Sigmoid colon (tissue), 6 donors: ENCODE measurements at regions not wholly inside any gene's neighbourhood (a gene's known extent, or its start where the extent isn't known, plus 50 kb on each side); places are given as distances from the start of the nearest gene placed in this dataset.

Source experiments
- DNase-seq: peaks from one replicate; pipeline ENCODE4 v3.0.0-alpha.2; 2019
- H3K27ac ChIP-seq, 4 donors: fragments of 200-600 bp; sonication (generic); one replicate each; pipeline ENCODE4 v1.5.1; 2016 to 2019; ENCODE audit warnings: mild to moderate bottlenecking in 1 of 4
- H3K27me3 ChIP-seq, 3 donors: fragments of 200-600 bp; sonication (generic); one replicate each; pipeline ENCODE4 v1.5.1; 2019; ENCODE audit warnings: mild to moderate bottlenecking in 1 of 3
- H3K36me3 ChIP-seq, 4 donors: fragments of 200-600 bp; sonication (generic); one replicate each; pipeline ENCODE4 v1.5.1; 2016 to 2019
- H3K4me1 ChIP-seq, 4 donors: fragments of 200-600 bp; sonication (generic); one replicate each; pipeline ENCODE4 v1.5.1; 2017 to 2019
- H3K4me3 ChIP-seq, 4 donors: fragments of 200-600 bp; sonication (generic); one replicate each; pipeline ENCODE4 v1.5.1; 2017 to 2019; ENCODE audit warnings: mild to moderate bottlenecking in 2 of 4, moderate library complexity in 1 of 4
- H3K9me3 ChIP-seq, 4 donors: fragments of 200-600 bp in 3 of 4; sonication (generic) in 3 of 4; one replicate each; pipeline versions ENCODE4 v1.5.1 to v1.6.1; 2013 to 2019
- EP300 ChIP-seq, 4 donors: sonication (generic); formaldehyde crosslinking; IDR thresholded peaks; one replicate each; pipeline ENCODE4 v1.6.1; 2017; ENCODE audit warnings: antibody characterized with exemption in 4 of 4
- POLR2A ChIP-seq, 2 donors: fragments of 450-650 bp; IDR thresholded peaks; one replicate each; pipeline ENCODE4 v1.6.1; 2016; ENCODE audit warnings: antibody characterized with exemption in 2 of 2, mild to moderate bottlenecking in 2 of 2, moderate library complexity in 2 of 2
- POLR2AphosphoS5 ChIP-seq, 4 donors: sonication (generic); formaldehyde crosslinking; IDR thresholded peaks; one replicate each; pipeline ENCODE4 v1.6.1; 2017; ENCODE audit warnings: antibody characterized with exemption in 4 of 4
- WGBS, 2 donors: extraction: QIAGEN DNeasy Blood & Tissue Kit; methylation state at CpG; one replicate each; pipeline ENCODE4 v1.1.7; 2013; 5-methylcytosine and 5-hydroxymethylcytosine counted together
- intact Hi-C: fragments of 100-400 bp; cut with DNase I; formaldehyde crosslinking; loops from one replicate; pipeline ENCODE4 v1.15.1; 2023
- TF ChIP-seq, protein P1 (sequence below), 4 experiments: fragments of 450-650 bp in 3 of 4; fragments of 200-600 bp in 1 of 4; IDR thresholded peaks; one replicate each; pipeline ENCODE4 v1.5.1; 2016 to 2019; ENCODE audit warnings: antibody characterized with exemption in 4 of 4, mild to moderate bottlenecking in 3 of 4, moderate library complexity in 2 of 4
- donor health status: healthy with polysubstance abuse.
- donor health status: healthy.

DNA sequence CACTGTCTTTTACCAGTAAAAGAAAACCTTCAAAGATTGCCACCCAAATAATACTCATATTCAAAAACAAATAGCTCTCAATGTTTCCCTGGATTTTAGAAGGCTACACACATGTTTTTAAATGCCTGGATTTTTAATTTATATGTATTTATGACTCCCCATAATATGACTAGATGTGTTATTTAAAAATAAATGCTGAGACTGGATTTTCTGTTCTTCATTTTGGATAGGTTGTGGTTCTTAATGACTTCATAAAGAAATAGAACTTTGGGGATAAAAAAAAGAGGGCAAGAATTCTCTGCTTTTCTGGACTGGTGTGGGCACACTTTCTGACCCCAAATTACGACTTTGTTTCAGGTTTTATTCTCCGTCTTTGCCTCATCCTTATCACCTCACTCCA, 62.8 kb upstream of the LEKR1 start:
- no peaks in the 10 kb centered on the region for H3K9me3 ChIP-seq
- H3K4me3 ChIP-seq, result no peak overlapping the region
- DNase-seq, result no peak
- intact Hi-C loops, result loop anchor here (5.0 kb wide), 1 partner anchor 319 kb away; no protein-coding TSS in a partner anchor
- H3K36me3 ChIP-seq, result no peaks in the 10 kb centered on the region
- H3K4me1 ChIP-seq, result peaks cover 0 to 19% (median 15%) of the 10 kb centered on the region in 4 donors
- TF ChIP-seq POLR2AphosphoS5 (IDR thresholded peaks at IDR 0.05) (no peak), EP300 (IDR thresholded peaks at IDR 0.05) (no peak), POLR2A (IDR thresholded peaks at IDR 0.05) (no peak)
- TF ChIP-seq, protein P1, sequence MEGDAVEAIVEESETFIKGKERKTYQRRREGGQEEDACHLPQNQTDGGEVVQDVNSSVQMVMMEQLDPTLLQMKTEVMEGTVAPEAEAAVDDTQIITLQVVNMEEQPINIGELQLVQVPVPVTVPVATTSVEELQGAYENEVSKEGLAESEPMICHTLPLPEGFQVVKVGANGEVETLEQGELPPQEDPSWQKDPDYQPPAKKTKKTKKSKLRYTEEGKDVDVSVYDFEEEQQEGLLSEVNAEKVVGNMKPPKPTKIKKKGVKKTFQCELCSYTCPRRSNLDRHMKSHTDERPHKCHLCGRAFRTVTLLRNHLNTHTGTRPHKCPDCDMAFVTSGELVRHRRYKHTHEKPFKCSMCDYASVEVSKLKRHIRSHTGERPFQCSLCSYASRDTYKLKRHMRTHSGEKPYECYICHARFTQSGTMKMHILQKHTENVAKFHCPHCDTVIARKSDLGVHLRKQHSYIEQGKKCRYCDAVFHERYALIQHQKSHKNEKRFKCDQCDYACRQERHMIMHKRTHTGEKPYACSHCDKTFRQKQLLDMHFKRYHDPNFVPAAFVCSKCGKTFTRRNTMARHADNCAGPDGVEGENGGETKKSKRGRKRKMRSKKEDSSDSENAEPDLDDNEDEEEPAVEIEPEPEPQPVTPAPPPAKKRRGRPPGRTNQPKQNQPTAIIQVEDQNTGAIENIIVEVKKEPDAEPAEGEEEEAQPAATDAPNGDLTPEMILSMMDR (IDR thresholded peaks at IDR 0.05), result no peak
- peak overlapping the region in 2 of 4 donors; percentile 66 to 71 for H3K27ac ChIP-seq
- no peaks in the 10 kb centered on the region for H3K27me3 ChIP-seq
- 83 to 85% methylated on average over 2 of the region's 2 CpGs for WGBS, 2 donors

GRCh38 chr3:156763931-156764720, 62.0 kb upstream of the LEKR1 start:
- H3K9me3 ChIP-seq, result no peaks in the 10 kb centered on the region
- intact Hi-C loops, result loop anchor here (5.0 kb wide), 1 partner anchor 318 kb away; no protein-coding TSS in a partner anchor
- H3K4me3 ChIP-seq, result no peak overlapping the region
- H3K27me3 ChIP-seq, result no peaks in the 10 kb centered on the region
- peaks cover 0 to 19% (median 15%) of the 10 kb centered on the region in 4 donors for H3K4me1 ChIP-seq
- TF ChIP-seq, protein P1 (IDR thresholded peaks at IDR 0.05), result no peak
- TF ChIP-seq POLR2A (IDR thresholded peaks at IDR 0.05) (no peak), EP300 (IDR thresholded peaks at IDR 0.05) (no peak), POLR2AphosphoS5 (IDR thresholded peaks at IDR 0.05) (no peak)
- H3K36me3 ChIP-seq, result no peaks in the 10 kb centered on the region
- WGBS, 2 donors, result 87 to 90% methylated on average over 12 of the region's 12 CpGs
- DNase-seq, result no peak
- no peak overlapping the region for H3K27ac ChIP-seq

- DNase-seq, result no peak
- intact Hi-C loops, result loop anchor here (5.0 kb wide), 1 partner anchor 318 kb away; no protein-coding TSS in a partner anchor
- H3K27me3 ChIP-seq, result no peaks in the 10 kb centered on the region
- H3K27ac ChIP-seq, result no peak overlapping the region
- no peaks in the 10 kb centered on the region for H3K36me3 ChIP-seq
- peaks cover 0 to 23% (median 15%) of the 10 kb centered on the region in 4 donors for H3K4me1 ChIP-seq
- 82 to 87% methylated on average over 1 of the region's 1 CpG for WGBS, 2 donors
- H3K9me3 ChIP-seq, result no peaks in the 10 kb centered on the region
- TF ChIP-seq POLR2A (IDR thresholded peaks at IDR 0.05), result no peak
- TF ChIP-seq POLR2AphosphoS5 (IDR thresholded peaks at IDR 0.05), result no peak
- TF ChIP-seq, protein P1 (IDR thresholded peaks at IDR 0.05), result no peak
- no peak for TF ChIP-seq EP300 (IDR thresholded peaks at IDR 0.05)
- H3K4me3 ChIP-seq, result no peak overlapping the region
Observed at GRCh38 chr3:156764751-156765150, 61.4 kb upstream of the LEKR1 start.

DNA sequence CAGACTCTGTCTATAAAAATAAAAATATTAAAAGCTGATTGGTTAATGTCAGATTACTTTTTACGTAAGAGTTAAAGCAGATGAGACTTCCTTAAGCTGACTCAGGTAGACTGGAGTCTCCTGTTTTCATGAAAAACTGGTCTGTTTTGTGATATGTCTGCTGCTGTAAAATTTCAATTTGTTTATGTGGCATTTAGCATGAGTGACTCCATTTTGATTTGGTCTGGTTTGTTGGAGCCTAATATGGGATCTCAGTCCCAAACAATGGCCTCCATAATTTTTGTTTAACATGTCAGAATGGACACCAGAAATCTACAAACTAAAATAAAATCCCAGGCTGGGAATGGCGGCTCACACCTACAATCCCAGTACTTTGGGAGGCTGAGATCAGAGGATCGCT, 57.8 kb upstream of the LEKR1 start:
- WGBS, 2 donors, result 94 to 97% methylated on average over 3 of the region's 3 CpGs
- TF ChIP-seq, protein P1 (IDR thresholded peaks at IDR 0.05), result no peak
- TF ChIP-seq POLR2AphosphoS5 (IDR thresholded peaks at IDR 0.05), result no peak

More for the DNA sequence above, 57.8 kb upstream of the LEKR1 start:
- no peak overlapping the region for H3K27ac ChIP-seq
- no peaks in the 10 kb centered on the region for H3K36me3 ChIP-seq
- DNase-seq, result no peak
- H3K4me1 ChIP-seq, result peaks cover 0 to 25% (median 2%) of the 10 kb centered on the region in 4 donors
- intact Hi-C loops, result no loop called here
- no peaks in the 10 kb centered on the region for H3K9me3 ChIP-seq
- H3K4me3 ChIP-seq, result no peak overlapping the region
- H3K27me3 ChIP-seq, result no peaks in the 10 kb centered on the region
